GM18909 (cell line): ENCODE measurements at regions not wholly inside any gene's neighbourhood (a gene's known extent, or its start where the extent isn't known, plus 50 kb on each side); places are given as distances from the start of the nearest gene placed in this dataset.
"Not testable (repeated sequence)": the region's sequence is repeated elsewhere in the genome, so short reads cannot be mapped to it uniquely, and the experiment has no call there.

ENCODE experiments used
- ATAC-seq: cut with Tn5 transposase; IDR thresholded peaks from one replicate; pipeline ENCODE4 v1.9.1; 2021; ENCODE audit warnings: mild to moderate bottlenecking; ENCODE audit not compliant: unreplicated experiment, poor library complexity

DNA sequence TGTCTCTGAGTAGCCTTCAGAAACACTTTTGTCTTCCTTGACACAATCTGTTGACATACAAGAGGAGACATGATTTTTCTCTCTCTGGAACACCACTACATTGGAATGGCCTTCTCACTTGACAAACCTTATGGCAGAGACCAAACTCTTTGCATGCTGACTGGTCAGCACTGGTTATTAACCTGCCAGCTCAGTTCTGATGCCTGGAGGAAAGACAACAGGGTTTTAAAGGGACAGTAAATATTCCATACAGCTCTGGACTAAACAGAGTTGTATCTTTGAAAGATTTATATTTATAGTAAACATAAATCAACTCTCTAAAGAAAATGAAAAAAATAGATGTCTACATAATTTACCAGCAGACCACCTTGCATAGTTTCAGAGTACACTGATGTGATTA is 1139.1 kb upstream of the CDH8 start:
- ATAC-seq, result no peak

DNA sequence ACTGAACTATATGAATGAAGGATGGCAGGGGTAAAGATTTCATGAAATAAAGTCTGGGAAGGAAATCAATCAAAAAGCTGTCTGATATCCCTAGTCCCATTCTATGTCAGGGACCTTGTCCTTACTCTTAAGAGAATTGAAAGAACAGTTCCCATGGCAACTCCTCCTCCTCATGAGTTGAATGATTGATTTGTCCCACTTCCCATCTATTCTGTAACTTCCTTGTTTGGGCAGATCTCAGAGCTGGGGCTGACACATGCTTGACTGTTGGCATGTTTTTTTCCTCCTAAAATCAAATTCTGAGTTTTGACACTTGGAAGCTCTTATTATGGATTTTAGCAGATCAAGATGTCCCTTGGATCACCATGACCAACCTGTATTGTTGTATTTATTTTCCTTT is 1138.6 kb upstream of the CDH8 start:
- ATAC-seq, result no peak

DNA sequence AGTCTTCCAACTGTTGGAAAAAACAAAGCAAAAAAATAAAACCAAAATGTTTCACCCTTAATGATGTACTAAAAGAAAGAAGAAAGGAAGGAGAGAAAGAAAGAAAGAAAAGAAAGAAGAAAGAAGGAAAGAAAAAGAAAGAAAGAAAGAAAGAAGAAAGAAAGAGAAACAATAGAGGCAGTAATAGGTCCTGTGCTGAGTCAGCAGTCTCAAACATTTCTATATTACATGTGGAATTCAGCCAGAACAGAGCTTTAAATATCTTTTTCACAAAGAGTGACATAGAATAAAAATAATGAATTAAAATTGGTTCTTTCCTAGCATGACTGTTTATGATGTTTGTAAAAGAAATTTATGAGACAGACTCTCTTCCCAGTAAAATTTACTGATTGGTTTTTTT is 1135.3 kb upstream of the CDH8 start:
- no peak for ATAC-seq

DNA sequence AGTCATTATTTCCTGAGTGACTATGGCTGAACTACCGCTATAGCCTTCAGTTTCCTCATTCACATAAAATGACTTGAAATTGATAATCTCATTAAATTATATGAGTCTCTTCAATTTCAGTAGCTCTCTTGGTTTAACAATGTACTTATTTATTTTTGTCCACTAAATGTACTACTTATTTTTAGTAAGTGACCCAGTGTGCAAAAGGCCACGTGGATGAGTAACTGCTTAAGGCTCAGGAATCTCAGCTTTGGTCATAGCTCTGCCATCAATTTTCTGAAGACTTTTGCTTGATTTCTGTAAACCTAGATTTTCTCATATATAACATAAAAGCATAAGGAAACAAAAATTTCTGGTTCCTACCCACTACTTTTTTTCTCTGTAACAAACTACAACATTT is 1132.9 kb upstream of the CDH8 start:
- no peak for ATAC-seq

DNA sequence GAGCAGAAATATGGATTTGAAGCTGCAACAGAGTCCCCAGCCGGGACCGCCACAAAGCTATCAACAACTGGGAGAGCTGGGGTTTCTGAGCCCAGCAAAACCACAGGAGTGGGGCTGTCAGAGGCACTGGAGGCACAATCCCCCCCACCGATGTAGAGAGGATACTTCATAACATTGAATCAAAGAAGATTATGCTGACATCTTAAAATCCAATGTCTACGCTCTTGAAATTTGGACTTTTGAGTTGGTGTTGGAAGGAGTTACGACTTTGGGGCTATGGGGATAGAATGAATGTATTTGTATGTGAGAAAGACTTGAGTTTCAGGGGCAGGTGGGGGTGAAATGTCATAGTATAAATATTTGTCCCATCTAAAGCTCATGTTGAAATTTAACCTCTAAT is 1121.6 kb upstream of the CDH8 start:
- ATAC-seq, result no peak

DNA sequence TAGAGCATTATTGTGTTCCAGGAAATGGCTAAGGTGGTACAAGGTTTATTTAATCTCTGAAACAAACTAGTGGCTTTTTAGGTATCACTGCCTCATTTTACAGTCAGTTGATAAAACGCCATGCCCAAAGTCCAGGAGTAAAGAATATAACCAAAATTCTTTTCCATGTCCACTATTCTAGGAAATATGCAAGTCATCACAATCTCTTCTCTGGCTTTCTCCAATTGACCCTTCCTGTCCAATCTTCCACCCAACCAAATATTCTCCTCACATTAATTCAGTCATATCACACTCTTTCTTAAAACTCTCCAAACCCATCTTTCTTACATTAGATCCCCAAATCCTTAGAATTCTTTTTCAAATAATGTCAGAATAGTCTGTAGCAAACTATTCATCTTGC is 1110.0 kb upstream of the CDH8 start:
- ATAC-seq, result no peak

DNA sequence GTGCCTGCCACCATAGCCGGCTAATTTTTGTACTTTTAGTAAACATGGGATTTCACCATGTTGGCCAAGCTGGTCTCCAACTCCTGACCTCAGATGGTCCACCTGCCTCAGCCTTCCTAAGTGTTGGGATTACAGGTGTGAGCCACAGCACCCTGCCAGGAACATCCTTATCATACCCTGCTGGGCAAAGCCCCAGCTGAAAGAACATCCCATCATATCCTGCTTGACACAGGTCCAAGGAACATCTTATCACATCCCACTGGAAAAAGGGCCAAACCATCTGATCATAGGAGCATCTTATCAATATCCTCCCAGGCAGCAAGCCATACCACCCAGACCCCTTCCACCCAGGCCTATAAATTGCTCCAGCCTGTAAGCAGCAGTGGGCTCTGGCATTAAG is 1109.2 kb upstream of the CDH8 start:
- no peak for ATAC-seq

DNA sequence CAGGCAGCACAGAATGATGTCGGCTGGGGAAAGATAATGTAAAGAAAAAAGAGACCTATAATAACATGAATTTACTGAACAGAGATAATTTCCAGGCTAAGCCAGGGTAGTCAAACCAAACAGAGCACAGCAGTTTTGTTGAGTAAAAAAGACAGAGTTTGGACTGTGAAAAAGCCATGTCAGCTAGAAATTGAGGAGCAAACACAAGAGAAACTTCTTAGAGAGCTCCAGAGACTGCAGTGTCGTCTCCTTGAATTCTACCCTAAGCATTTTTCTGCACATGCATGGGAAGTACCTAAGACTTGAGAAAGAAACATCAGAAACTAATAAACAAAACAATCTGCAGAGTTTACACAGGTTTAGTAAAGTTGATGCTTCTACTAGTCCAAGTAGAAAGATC is 1098.8 kb upstream of the CDH8 start:
- ATAC-seq, result no peak

DNA sequence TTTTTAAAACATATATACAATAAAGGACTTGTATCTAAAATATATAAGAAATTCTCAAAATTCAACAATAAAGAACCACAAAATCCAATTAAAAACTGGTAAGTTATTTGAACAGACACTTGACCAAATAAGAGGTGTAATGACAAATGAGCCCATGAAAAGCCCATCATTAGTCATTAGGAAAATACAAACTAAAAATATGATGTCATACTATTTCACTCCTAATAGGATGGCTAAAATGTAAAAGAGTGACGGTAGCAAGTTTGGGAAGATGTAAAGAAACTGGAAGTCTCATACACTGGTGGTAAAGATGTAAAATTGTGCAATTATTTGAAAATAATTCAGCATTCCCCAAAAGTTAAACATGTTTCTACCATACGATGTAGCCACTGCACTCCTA is 1095.3 kb upstream of the CDH8 start:
- no peak for ATAC-seq

DNA sequence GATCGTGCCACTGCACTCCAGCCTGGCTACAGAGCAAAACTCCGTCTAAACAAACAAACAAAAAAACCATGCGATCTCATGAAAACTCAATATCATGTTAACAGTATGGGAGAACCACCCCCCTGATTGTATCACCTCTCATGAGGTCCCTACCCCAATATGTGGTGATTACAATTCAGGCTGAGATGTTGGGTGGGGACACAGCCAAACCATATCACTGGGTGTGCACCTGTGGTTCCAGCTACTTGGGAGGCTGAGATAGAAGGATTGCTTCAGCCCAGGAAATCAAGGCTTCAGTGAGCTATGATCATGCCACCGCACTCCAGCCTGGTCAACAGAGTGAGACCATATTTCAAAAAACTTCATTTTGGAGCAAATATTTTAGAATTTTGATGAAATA is 1094.7 kb upstream of the CDH8 start:
- no peak for ATAC-seq

DNA sequence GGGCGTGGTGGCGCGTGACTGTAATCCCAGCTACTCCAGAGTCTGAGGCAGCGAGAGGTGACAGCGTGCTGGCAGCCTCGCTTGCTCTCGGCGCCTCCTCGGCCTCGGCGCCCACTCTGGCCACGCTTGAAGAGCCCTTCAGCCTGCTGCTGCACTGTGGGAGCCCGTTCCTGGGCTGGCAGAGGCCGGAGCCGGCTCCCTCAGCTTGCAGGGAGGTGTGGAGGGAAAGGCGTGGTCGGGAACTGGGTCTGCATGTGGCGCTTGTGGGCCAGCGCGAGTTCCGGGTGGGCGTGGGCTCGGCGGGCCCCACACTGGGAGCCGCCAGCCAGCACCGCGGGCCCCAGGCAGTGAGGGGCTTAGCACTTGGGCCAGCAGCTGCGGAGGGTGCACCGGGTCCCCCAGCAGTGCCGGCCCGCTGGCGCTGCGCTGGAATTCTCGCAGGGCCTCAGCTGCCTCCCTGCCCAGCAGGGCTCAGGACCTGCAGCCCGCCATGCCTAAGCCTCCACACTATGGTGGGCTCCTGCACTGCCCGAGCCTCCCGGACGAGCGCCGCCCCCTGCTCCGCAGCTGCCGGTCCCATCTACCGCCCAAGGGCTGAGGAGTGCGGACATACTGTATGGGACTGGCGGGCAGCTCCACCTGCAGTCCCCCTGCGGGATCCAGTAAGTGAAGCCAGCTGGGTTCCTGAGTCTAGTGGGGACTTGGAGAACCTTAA is 1093.3 kb upstream of the CDH8 start:
- ATAC-seq, result no peak

DNA sequence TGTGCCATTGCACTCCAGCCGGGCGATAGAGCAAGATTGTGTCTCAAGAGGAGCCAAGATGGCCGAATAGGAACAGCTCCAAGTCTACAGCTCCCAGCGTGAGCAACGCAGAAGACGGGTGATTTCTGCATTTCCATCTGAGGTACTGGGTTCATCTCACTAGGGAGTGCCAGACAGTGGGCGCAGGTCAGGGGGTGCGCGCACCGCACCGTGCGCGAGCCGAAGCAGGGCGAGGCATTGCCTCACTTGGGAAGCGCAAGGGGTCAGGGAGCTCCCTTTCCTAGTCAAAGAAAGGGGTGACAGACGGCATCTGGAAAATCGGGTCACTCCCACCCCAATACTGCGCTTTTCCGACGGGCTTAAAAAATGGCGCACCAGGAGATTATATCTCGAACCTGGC is 1083.7 kb upstream of the CDH8 start:
- ATAC-seq, result not testable (repeated sequence)

DNA sequence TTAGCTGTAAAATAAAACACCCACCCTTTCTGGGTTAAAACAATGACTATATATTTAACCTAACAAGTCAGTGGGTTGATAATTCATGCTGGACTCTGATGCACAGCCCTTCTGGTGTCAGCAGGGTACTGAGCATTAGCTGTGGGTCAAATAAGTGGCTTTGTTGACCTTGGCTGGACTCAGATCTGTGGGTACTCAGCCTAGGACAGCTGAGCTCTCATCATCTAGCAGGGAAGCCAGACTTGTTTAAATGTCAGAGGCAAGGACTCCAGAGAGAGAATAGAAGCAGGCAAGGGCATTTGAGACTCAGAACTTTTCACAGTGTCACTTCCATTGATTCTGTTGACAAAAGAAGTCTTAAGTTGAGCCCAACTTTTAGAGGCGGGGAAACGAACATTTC is 1063.8 kb upstream of the CDH8 start:
- no peak for ATAC-seq

DNA sequence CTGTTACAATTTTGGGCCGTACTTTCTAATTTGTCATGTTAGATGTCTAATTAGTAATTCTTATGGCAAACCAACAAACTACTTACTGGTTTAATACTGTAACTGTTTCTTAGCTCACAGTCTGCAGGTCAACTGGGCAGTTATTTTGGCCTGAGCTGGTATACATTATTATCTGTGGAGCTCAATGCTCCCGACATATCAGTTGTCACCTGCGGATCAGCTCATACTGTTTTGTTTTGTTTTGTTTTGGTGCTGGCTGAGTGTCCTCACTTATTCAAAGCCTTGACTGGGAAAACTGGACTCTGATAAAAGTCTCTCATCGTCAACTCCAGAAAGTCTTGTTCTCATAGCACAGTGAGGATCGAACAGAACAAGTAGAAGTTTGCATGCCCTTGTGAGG is 1060.6 kb upstream of the CDH8 start:
- no peak for ATAC-seq

DNA sequence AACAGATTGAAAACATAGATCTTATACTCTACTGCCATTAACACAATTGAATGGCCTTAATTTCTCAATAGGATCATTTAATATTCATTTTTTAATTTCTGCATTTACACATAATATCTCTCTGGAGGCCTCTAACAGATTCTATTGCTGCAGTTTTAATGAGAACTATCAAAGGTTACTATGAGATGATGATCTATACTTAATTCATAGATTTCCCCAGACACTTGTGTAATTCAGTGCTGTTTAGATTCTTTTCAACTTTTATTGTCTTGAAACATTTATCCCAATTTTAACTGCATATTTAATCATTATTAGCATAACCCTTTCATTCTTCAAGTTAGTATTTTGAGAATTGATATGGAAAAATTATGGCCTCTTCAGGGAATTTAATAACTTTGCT is 1056.5 kb upstream of the CDH8 start:
- ATAC-seq, result no peak

DNA sequence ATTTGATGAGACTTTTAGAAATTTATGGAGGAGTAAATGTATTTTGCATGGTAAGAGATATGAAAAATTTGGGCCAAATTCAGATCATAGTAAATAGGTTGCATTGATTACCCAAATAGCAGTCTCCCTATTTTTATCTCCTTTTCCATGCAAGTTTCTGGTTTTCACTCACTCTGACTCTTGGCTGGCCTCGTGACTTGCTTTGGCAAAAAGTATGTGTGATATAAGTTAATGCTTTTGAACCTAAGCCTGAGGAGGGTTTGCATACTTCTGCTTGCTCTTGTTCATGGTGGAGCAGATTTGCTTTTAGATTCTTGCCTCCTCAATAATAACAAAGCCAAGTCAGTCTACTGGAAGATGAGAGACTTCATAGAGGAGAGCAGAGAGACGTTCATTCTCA is 1045.9 kb upstream of the CDH8 start:
- no peak for ATAC-seq

DNA sequence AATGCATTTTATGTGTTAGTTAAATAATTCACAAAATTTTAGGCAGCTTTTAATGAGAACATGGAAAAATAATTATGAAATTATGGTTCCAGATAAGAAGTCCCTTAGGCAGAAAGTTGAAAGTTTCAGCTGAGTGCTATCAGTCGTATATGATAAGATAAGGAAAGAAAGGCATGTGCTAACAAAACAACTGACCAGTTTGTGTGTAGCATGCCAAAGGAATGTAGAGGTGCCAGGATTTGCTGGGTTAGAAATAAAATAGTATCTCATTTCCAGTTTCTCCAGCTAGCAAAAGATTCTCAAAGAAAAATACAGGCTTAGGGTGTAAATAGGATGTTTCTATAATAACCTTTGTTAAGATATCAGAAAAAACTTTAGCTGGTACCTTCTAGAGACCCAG is 1044.5 kb upstream of the CDH8 start:
- ATAC-seq, result no peak

DNA sequence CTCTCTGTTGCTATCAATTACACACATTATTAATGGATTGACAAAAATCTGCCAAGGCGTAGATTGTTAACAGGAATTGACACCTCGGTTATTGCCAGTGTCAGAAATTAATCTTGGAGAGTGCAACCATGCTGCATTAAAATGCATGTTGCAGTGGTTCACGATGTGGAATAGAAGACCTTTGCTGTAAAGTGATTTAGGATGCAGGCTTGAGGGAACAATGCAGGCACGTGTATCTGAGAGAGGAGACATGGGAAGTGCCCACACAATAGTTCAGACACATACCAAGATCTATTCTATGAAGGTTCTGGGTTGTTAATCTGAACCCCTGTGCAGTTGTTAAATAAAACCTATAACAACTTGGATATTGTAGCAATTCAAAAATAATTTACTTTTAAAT is 1032.8 kb upstream of the CDH8 start:
- no peak for ATAC-seq

DNA sequence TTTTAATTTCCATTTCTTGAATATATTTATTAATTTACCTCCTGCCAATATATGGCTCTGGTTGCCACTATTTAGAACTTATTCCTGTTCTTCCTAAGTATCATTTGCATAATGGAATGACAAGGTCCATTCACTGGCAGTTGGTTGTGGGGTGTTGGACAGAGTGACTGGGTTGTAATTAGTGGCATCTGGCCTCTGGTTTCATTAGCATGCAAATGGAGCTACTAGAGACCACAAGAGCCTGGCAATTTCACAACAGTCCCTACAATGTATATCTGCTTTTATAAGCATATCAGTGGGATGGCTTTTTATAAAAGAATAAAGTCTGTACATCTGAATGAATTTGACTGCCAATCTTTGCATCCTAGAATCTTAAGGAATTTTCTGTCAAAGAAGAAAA is 1030.9 kb upstream of the CDH8 start:
- ATAC-seq, result no peak

DNA sequence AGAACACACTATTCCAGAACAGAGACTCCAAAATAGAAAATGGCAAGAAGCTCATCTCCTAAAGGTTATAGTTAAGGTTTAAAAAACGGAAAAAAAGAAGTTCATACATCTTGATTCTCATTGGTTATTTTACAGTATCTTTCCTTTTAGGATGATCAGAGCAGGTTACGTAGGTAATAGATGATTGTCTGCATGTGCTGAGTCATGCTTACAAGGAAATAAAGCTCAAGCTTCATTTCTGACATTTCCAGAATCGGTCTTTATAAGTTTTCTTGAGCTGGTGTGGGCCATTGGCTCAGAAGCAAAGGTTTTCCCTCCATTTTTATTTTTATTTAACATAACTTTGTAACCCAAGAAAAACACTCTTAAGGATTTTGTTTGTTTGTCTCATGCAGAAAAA is 1030.3 kb upstream of the CDH8 start:
- ATAC-seq, result no peak

DNA sequence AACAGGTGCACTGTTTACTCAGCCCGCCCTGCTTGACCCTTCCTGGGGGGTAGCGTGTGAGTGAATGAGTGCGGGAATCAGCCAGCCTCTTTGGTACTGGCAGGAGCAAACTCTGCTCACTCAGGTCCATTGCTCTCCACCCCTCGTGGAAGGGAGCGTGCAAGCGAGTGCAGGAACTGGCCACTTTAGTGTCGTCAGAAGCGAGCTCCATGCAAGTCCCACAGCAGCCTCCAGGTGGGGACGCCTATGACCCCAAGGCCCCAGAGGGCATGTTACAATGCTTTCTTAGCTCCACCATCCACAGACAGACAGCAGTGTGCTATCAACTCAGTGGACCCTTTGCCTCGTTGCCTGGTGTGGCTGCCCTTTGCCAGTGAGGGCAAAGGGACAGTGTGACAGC is 1025.1 kb upstream of the CDH8 start:
- no peak for ATAC-seq

DNA sequence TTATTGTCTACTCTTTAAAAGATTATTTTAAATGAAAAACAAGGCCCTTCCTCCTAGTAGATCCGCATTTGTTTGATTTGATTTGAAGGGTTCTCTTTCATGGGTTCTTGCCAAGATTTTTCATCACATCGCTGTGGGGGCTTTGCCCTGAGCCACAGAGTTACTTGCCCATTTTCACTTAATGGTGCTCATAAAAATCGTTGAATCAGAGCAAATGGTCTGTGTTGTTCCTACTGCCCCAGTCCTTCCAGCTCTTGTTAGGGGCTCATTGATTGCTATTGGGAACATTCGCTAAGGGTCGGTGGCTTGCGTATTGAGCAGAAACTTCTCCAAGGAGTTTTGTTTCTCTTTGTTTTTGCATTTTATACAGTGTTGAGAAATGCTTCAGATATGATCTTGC is 1023.4 kb upstream of the CDH8 start:
- ATAC-seq, result no peak

DNA sequence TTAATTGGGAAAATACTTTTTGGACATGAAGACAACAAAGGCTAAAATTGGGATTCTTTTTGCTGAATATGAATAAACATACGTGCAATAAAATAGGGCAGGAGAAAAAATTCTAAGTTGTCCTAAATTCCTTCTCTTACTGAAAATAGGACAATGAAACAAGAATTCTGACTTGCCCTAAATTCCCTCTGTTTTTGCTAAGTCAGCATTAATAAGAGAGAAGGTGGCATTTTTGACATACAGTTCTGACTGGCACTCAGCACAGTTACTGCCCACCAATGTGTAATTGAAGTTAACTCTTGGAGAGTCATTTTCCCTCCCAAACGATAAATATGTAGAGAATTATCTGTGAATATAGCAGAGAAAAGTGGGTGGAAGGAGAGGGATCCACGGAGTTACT is 1021.1 kb upstream of the CDH8 start:
- ATAC-seq, result no peak
